HG02943 (cell line): ENCODE measurements at regions not wholly inside any gene's neighbourhood (a gene's known extent, or its start where the extent isn't known, plus 50 kb on each side); places are given as distances from the start of the nearest gene placed in this dataset.
A peak's percentile ranks its signal among the peaks of the same experiment; 100 is the strongest.

Experiments
- ATAC-seq: cut with Tn5 transposase; IDR thresholded peaks from one replicate; pipeline ENCODE4 v1.9.1; 2021; ENCODE audit warnings: mild to moderate bottlenecking, low read depth, moderate library complexity; ENCODE audit not compliant: unreplicated experiment

DNA sequence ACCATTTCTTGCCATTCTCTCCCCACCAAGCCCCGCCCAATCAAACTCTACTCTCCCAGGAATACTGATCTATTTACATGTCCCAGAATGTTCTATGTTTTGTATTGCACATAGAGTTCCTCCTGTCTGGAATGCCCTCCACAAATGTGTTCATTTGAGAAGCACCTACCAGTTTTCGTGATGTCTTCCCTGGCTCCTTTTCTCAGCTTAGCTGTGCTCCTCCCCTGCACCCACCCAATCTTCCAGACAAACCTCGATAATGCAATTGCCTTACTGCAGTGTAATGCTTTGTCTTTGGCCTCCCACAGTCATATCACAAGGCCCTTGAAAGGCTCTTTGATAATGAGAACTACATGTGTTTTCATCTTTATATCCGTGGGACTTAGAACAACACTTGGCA lies 214.5 kb upstream of the ANKRD55 start:
- no peak for ATAC-seq

DNA sequence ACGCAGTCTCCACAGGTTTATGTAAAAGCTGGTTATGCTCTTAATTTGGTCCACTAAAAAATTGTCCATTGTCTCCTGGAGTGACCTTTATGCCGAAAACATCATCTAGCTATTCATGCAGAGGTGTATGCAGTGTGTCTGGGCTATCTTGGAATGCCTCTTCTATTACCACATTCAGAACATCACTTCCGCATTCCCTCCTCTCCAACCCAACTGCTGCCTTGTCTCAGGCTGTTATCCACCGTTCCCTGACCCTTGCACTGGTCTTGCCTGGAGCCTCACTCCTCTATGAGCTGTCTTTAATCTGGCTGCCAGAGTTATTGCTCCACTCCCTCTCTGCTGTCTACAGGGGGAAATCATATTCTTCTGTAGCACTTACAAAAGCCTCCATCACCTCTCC lies 214.1 kb upstream of the ANKRD55 start:
- ATAC-seq: no peak

DNA sequence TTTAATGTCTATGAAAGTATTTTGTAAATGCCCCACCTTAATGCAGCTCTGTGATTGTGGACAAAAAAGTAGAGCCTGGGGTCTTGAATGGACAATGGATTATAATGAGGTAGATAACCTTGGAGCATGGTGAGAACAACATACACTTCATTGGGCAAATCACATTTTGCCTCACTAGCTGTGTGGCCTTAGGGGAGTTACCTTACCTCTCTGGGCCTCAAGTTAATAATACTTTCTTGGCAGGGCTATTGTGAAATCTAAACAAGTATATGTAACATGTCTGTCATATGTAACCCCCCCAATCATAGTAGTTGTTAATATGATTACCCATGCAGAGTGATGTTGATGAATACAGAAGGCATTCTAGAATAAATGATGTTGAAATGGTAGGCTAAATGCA lies 213.6 kb upstream of the ANKRD55 start:
- no peak for ATAC-seq

DNA sequence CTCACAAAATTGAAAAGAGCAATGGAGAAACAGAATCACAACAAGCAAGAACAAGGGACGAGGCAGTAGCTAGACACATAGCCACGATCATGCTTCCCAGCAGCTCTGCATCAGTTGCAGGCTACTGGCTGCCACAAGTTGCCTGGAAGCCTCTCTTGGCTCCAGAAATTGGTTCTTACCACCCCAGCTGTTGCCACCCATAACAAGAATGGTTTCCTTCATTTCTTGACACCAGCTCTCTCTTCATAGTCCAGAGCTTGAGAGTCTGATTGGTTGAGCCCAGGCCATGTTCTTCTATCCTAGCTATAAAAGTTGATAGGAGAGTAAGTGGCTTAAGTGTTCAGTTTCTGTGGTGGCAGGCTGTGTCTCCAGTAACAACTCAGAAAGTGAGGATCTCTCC lies 210.7 kb upstream of the ANKRD55 start:
- ATAC-seq: no peak

DNA sequence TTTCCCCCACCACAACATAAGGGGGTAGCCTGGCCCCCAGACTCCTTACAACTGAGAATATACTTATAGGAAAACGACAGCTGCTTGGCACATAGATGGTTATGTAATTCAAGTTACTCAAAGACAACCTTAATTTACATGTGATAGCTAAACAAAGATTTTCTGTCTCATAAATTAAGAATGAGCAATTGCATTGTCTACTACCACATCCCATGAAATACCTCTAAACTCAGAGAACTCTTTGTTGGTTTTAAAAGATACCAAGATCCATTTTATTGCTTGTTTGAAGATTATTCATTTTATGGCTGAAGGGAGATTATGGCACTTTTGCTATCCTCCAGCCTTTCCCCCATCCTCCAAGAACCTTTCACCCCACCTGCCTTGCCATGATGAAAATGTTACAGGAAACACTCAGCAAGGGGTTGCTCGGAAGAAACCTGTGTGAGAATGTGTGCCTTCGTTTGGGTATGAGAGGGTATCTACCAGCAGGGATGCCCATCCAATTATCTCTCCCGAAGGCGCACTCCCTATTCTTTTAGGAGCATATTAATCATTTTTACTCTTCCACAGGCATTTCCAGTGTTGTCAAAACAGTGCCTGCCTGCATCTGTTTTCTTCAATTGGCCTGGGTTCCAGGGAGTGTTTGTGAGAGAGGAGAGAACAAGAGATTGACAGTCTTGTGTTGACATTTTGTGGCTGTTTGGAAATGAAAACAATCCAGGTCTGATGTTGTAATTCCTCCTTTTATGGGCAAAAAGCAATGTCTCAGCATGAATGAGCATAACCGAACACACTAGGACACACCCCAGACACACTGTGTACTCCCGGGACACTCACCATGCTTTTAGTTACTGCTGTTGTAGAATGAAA lies 208.0 kb upstream of the ANKRD55 start:
- ATAC-seq: no peak

DNA sequence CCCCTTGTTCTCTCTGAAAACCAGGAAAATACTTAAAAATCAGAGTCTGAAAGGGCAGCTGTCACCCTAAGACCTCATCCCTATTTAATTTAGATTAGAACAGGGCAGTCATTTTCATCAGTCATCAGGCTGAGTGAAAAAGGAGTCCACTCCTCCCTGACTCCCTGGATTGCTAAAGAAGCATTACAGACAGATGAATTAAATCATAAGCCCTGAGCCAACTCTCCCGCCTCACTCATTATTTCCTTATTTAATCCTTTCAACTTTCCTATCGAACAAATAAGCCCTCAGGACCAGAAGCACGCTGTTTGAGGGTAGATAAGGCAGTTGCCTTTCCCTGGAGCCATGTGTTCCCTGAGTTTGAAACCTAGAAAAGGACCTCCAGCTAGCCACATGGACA lies 201.9 kb upstream of the ANKRD55 start:
- ATAC-seq: no peak

DNA sequence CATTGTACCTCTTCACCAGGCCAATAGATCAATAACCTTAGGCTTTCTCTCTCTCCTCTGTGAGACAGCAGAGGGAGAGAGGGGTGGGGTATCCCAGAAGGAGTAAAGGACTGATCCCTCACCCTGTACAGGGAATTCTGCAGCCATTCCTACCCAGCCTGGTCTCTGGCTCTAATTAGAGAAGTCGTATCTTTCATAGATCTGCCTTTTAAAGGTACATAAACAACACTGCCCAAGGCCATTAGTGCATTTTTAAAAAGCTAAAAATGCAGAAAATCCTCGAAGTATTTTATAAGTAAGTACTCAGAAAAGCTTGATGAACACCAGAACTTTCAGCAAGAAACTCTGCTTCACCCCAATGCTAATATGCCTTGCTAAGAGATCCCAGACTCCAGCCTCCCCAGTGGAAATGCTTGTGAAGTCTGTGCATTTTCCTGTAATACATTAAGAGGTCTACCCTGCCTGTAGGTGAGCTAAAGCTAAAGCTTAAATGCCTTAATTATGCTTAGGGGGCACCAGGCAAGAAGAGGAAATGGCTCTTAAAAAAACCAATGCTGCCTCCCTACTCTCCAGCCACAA lies 200.0 kb upstream of the ANKRD55 start:
- ATAC-seq: no peak

DNA sequence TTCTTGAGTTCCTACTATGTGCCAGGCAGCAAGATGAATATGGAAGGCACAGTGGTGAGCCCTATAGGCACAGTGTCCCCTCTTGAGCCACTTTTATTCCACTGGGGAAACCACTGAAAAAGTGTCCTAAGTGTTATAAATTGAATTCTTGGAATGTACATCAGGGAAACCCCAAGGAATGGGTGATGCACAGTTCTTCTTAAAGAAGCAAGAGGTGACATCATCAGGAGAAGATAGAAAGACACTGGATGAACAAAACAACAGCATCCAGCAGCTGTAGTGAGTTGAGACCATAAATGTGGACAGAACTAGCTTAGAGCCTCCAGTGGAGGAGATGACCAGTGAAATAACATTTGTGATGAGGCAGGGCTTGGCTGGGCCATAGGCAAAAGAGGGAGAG lies 199.2 kb upstream of the ANKRD55 start:
- no peak for ATAC-seq

DNA sequence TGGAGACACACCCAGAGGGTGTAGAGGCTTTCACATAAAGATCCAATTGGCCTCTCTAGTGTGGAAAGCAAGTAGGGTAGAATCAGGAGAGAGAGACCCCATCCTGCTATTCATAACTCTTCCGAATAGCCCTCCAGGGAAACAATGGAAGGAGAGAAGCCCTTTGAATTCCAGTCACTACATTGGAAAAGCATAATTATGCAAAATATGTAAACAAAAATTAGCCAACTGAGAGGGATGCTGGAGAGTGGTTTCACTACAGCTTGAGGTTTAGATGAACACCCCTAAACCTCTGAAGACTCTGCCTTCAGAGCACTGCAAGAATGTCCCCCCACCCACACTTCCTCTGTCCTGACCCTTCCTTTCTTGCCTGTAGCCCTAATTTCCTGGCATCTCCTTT lies 197.3 kb upstream of the ANKRD55 start:
- ATAC-seq: no peak

DNA sequence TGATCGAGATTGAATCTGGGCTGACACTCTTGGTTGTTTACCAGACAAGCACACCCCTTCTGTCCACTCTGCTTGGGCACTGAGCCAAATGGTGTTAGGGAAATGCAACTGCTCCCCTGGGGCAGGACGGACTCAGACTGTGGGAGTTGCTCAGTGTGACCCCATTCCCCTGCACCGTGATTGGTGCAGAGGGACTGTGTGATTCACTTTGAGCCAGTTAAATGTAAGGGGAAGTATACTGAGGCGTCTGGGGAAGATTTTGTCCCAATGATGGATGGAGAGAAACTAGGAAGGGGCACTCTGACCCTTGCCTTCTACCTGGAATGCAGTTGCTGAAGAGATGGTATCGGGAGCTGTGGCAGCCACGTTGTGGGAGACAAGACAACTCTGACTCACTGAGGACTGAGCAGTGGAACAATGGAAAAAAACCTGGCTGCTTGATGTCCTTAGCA lies 196.0 kb upstream of the ANKRD55 start:
- no peak for ATAC-seq

DNA sequence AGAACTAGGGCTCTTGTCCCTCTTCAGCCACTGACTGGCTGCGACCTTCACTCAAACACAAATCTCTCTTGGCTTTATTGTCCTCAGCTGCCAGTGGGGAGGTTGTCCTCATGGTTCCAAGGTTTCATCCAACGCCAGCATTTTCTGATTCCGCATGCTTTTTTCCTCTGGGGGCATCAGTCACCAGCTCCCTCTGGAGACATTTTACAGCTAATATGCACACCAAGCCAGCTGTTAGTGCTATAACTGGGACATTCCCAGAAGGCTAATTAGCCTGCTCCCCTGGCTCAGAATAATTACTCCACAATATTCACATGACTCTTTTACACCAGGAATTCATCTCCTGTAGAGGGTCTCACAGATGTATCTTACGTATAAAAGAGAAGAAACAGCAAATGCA lies 193.6 kb upstream of the ANKRD55 start:
- no peak for ATAC-seq

DNA sequence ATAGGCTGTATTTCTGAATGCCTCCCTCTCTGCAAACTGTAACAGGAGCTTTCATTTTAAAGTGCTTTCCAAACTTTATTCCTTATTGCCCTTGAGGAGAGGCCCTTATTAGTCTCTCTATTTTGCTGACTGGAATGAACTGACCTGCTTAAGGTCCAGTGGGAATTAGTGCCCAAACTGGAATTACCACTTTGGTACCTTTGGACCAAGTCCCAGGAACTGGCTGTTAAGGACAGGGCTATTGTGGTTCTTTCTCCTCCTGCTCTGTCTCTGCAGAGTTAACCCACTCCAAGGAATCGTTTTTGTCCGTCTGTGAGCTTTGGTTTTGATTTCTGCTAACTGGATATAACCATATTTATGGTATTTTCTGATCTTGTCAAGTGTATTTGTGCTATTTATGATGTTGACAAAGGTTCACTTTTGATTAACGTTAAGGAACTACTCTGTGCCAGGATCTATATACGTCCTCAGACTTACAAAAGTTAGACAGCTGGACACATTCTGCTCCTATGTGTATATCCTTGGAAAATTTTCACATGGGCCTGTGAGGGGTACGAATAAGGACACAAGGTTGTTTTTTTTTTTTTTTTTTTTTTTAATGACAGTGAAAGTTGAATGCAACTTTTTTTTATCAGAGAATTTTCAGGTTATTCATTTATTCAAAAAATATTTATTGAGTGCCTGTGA lies 189.1 kb upstream of the ANKRD55 start:
- ATAC-seq: no peak

DNA sequence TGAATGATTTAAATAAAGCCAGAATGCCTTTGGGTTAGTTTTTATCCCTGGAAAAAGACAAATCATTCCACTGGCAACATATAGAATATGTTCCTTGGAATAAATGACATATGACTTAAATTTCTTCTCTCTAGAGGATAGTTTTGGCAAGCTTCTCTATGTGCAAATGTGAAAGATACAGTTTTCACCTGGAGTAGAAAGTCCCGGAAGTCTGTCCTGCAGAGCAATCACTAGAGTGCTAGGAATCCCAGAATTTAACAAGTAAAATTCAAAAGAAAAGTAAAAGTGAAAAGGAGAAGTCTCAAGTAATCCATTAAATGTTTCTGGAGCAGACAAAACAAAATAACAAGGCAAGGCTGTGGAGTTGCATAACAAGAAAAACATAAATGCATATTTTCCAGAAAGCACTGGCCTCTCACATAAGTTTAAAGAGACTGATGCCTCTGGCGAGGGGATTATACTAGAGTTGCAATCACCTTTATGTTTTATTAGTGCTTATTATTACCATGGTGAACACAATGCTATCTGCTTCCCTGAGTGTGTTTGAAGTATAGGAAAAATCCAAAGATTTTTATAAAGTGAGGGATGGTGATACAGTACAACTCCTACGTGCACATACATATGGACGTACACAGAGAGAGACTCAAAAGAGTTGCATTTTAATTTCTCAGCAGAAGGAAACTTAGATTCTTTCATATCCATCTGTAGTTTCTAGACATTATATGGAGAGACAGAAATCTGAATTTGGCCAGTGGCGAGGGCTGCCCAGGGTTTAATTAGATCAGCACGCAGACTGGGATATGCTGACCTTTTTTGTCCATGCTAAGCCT lies 188.3 kb upstream of the ANKRD55 start:
- no peak for ATAC-seq

DNA sequence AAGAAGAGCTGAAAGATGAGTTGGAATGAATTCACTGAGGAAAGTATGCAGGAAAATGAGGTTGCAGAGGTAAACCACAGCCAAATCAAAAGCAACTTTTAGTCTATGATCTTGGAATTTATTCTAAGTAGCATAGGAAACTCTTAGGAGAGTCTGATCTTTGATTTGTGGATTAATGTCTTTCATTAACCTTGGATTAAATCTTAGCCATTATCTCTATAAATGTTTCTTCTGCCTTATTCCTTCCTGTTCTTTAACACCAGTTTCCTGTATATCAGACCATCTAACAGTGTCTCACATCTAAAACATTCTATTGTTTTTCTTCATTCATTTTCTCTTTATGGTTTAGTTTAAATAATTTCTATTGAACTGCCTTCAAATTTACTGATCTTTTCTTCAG lies 187.2 kb upstream of the ANKRD55 start:
- ATAC-seq: no peak

DNA sequence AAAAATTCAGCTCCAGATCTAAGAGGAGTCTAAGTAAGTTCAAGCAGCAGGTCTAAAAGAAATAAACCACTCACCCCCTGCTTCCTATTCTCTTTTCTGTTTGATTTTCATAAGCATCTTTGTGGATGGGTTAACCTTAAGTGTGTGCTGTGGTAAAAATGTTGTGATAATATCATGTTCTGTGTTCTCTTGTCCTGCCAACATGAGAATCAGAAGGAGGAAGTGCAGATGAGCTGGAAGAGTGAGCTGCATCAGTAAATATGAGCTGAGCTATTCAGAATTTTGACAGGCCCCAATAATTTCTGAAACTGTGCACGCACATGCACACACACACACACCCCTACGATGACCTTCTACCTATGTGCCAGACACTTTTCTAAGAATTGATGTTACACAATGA lies 186.5 kb upstream of the ANKRD55 start:
- no peak for ATAC-seq

DNA sequence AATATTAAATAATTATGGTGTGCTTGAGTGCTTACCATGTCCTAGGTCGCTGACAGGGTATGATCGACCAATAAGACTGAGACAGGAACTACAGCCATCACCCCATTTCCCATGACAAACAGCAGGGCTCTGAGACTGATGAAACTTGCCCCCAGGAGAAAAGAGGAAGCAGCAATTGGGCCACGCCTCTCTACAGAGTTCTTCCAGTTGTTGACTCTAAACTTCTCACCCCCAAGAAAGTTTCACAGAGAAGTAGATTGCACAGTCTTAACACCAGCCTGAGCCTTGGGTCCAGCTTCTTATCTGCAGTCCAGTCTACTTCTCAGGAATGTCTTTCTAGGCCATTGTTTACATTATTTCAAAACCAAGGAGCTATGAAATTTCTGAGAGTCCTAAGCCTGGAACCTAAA lies 182.2 kb upstream of the ANKRD55 start:
- ATAC-seq: peak; percentile 81

DNA sequence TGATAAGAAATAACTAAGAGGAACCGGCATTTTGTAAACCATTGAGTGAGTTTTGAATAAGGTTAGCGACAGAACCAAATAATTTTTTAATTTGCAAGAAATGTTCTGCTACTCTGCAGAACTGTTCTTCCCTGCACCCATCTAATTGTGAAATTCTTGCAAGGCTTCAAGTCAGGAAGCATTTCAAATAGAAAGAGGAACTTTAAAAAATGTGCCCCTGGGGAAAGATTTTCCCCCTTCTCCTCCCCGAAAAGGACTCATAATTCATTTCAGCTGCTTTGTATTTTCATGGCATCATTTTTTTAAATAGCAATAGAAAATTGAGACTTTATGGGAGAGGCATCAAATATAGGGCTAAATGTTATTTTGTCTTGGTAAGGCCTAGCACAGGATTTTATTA lies 180.9 kb upstream of the ANKRD55 start:
- ATAC-seq: no peak

DNA sequence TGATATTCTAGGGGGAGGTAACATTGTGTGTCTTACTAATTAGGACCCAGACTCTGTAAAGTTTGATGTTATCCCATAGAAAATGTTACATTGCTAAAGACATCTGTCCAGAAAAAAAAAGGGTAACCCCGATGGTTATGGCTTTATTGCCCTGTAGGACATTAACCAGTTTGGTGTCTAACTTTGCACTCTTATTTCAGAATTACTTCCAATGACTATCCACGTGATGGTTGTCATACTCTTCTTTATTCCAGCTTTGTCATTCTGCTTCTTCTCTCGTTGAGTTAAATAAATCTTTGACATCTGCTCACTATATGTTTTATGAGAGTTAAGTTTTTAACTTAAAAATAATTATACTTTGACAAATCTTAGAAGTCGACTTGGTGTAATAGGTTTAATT lies 180.4 kb upstream of the ANKRD55 start:
- no peak for ATAC-seq

DNA sequence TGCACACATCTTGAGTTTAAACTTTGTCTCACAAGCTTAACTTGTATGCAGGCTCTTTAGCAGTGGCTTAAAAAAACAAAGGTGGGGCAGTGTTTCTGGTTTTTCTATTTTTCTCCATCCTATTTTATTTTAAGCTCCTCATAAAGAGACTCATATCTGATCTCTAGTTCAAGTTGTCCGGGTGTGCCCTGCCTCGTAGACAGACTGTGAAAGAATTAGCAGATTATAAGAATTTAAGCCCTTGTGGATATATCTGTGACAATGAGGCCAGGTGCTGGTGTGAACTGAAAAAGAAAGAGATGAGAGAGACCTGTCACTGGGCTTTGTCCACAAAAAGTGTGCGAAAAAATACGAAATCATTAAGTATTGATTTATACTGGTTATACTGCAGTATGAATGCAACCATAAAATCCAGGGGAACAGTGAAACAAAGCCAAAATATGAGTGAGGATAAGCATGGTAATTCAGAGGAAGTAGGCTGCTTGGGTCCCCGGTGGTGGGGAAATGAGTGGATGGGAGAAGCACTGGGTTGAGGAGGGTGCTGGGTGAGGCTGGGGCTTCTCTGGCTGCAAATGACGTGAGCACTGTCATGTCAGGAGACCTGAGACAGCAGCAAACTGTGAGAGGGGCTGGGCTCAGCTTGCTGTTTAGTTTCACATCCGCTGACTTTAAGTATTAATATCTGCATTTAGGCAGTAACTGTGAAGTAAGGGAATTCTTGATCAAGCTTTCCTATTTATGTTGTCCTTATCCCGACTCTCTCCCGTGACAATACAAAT lies 179.7 kb upstream of the ANKRD55 start:
- ATAC-seq: peak; percentile 81

DNA sequence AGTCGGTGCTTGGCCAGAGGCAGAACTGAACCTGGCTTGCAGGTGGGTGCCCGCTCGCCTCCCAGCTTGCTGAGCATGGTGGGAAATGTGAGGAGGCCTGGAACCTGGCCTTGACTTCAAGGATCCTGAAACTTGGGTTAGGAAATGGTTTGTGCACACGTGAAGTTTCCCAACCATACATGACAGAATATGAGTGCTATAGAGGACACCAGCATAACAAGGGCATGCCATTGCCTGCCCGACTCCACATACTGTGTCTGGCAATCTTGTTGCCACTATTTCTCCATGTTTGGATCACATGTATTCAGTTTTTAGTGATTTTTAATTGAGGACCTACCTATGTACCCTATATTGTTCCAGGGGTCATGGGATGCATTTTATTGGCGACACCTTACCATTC lies 177.6 kb upstream of the ANKRD55 start:
- no peak for ATAC-seq
